Smooth muscle cell (in vitro differentiated cells): ENCODE measurements at regions not wholly inside any gene's neighbourhood (a gene's known extent, or its start where the extent isn't known, plus 50 kb on each side); places are given as distances from the start of the nearest gene placed in this dataset.

Experiments
- DNase-seq: peaks from one replicate; lab custom pipeline; 2025; ENCODE audit not compliant: unreplicated experiment; lab: John Stamatoyannopoulos, UW
- H2AFZ ChIP-seq: fragments of 200-600 bp; sonication (generic); 2 replicates; pipeline ENCODE4 v1.6.0; 2016; ENCODE audit warnings: antibody characterized with exemption, low read depth, mild to moderate bottlenecking
- H3F3A ChIP-seq: fragments of 200-600 bp; sonication (generic); 2 replicates; pipeline ENCODE4 v1.6.0; 2017; ENCODE audit warnings: antibody characterized with exemption, low read depth
- H3K27ac ChIP-seq: fragments of 200-600 bp; sonication (generic); 2 replicates; pipeline ENCODE4 v1.5.1; 2016; ENCODE audit warnings: low read depth, mild to moderate bottlenecking
- H3K27me3 ChIP-seq: fragments of 200-600 bp; sonication (generic); 2 replicates; pipeline ENCODE4 v1.6.1; 2016; ENCODE audit warnings: low read depth, mild to moderate bottlenecking
- H3K36me3 ChIP-seq: fragments of 200-600 bp; sonication (generic); 2 replicates; pipeline ENCODE4 v1.5.1; 2016; ENCODE audit warnings: low read depth
- H3K4me1 ChIP-seq: fragments of 200-600 bp; sonication (generic); 2 replicates; pipeline ENCODE4 v1.5.1; 2016; ENCODE audit warnings: low read depth
- H3K4me2 ChIP-seq: fragments of 200-600 bp; sonication (generic); 2 replicates; pipeline ENCODE4 v1.6.0; 2016; ENCODE audit warnings: mild to moderate bottlenecking
- H3K4me3 ChIP-seq: fragments of 200-600 bp; sonication (generic); 2 replicates; pipeline ENCODE4 v1.5.1; 2016; ENCODE audit warnings: mild to moderate bottlenecking
- H3K79me2 ChIP-seq: fragments of 200-600 bp; sonication (generic); 2 replicates; pipeline ENCODE4 v1.6.0; 2016; ENCODE audit warnings: low read depth, mild to moderate bottlenecking
- H3K9ac ChIP-seq: fragments of 200-600 bp; sonication (generic); 2 replicates; pipeline ENCODE4 v1.6.0; 2016; ENCODE audit warnings: low read depth
- H3K9me3 ChIP-seq: fragments of 200-600 bp; sonication (generic); replicated peaks from 2 replicates; pipeline ENCODE4 v1.5.1; 2016; ENCODE audit warnings: low read depth
- H4K20me1 ChIP-seq: fragments of 200-600 bp; sonication (generic); 2 replicates; pipeline ENCODE4 v1.6.0; 2016; ENCODE audit warnings: low read depth
- CTCF ChIP-seq: fragments of 200-600 bp; sonication (generic); IDR thresholded peaks from 2 replicates; pipeline ENCODE4 v1.5.1; 2017; ENCODE audit warnings: borderline replicate concordance, mild to moderate bottlenecking, antibody characterized with exemption; ENCODE audit not compliant: insufficient read depth, poor library complexity, severe bottlenecking
- WGBS: methylation state at CpG from one replicate; pipeline ENCODE4 v1.1.7; 2016; ENCODE audit warnings: low lambda C conversion rate; 5-methylcytosine and 5-hydroxymethylcytosine counted together

GRCh38 chr1:181174861-181175260 lies 86.4 kb downstream of the IER5 start:
- no peaks in the 10 kb centered on the region for H3K79me2 ChIP-seq
- DNase-seq, result no peak
- H3K9ac ChIP-seq, result no peak overlapping the region
- 89% methylated on average over 4 of the region's 4 CpGs for WGBS
- no peak overlapping the region for H3K4me2 ChIP-seq
- no peaks in the 10 kb centered on the region for H3K27me3 ChIP-seq
- no peak overlapping the region for H3K27ac ChIP-seq
- H4K20me1 ChIP-seq, result no peaks in the 10 kb centered on the region
- peaks cover 7% of the 10 kb centered on the region for H3K4me1 ChIP-seq
- H3K9me3 ChIP-seq, result no peaks in the 10 kb centered on the region
- H2AFZ ChIP-seq, result no peak overlapping the region
- no peak for TF ChIP-seq CTCF
- no peak overlapping the region for H3K4me3 ChIP-seq
- peaks cover 5% of the 10 kb centered on the region for H3F3A ChIP-seq
- no peaks in the 10 kb centered on the region for H3K36me3 ChIP-seq

- 86% methylated on average over 6 of the region's 6 CpGs for WGBS
- Histone ChIP-seq H3K36me3 (no peaks in the 10 kb centered on the region), H3K79me2 (no peaks in the 10 kb centered on the region), H2AFZ (no peak overlapping the region), H4K20me1 (no peaks in the 10 kb centered on the region), H3K4me3 (no peak overlapping the region), H3F3A (peaks cover 5% of the 10 kb centered on the region), H3K4me2 (no peak overlapping the region), H3K27ac (no peak overlapping the region), H3K27me3 (no peaks in the 10 kb centered on the region), H3K9ac (no peak overlapping the region), H3K4me1 (peaks cover 13% of the 10 kb centered on the region), H3K9me3 (no peaks in the 10 kb centered on the region)
- no peak for DNase-seq
- no peak for TF ChIP-seq CTCF
Measured at GRCh38 chr1:181175356-181175910, 86.9 kb downstream of the IER5 start.

GRCh38 chr1:181175955-181176354 lies 87.5 kb downstream of the IER5 start:
- H3K9me3 ChIP-seq, result no peaks in the 10 kb centered on the region
- peaks cover 5% of the 10 kb centered on the region for H3F3A ChIP-seq
- no peaks in the 10 kb centered on the region for H3K36me3 ChIP-seq
- H3K4me2 ChIP-seq, result no peak overlapping the region
- H3K9ac ChIP-seq, result no peak overlapping the region
- H3K27ac ChIP-seq, result no peak overlapping the region
- WGBS, result 92% methylated on average over 5 of the region's 5 CpGs
- H3K27me3 ChIP-seq, result no peaks in the 10 kb centered on the region
- DNase-seq, result no peak
- no peak for TF ChIP-seq CTCF
- no peaks in the 10 kb centered on the region for H4K20me1 ChIP-seq
- H3K4me1 ChIP-seq, result peaks cover 18% of the 10 kb centered on the region
- H3K4me3 ChIP-seq, result no peak overlapping the region
- H2AFZ ChIP-seq, result no peak overlapping the region
- H3K79me2 ChIP-seq, result no peaks in the 10 kb centered on the region

- no peak overlapping the region for H3K9ac ChIP-seq
- no peak for TF ChIP-seq CTCF
Measured at GRCh38 chr1:181178241-181178879, 89.9 kb downstream of the IER5 start.

More at GRCh38 chr1:181178241-181178879, 89.9 kb downstream of the IER5 start:
- Histone ChIP-seq H3K4me3 (no peak overlapping the region), H3F3A (peaks cover 5% of the 10 kb centered on the region), H3K27me3 (peaks cover 5% of the 10 kb centered on the region), H3K27ac (no peak overlapping the region), H3K4me2 (peak overlapping the region; percentile 9), H3K9me3 (no peaks in the 10 kb centered on the region), H3K79me2 (no peaks in the 10 kb centered on the region), H3K4me1 (peaks cover 31% of the 10 kb centered on the region), H2AFZ (no peak overlapping the region), H4K20me1 (no peaks in the 10 kb centered on the region), H3K36me3 (no peaks in the 10 kb centered on the region)
- no peak for DNase-seq
- WGBS, result 42% methylated on average over 9 of the region's 9 CpGs
